ENCODE measurements at regions not wholly inside any gene's neighbourhood (a gene's known extent, or its start where the extent isn't known, plus 50 kb on each side); places are given as distances from the start of the nearest gene placed in this dataset.
A peak's percentile ranks its signal among the peaks of the same experiment; 100 is the strongest.

DNA sequence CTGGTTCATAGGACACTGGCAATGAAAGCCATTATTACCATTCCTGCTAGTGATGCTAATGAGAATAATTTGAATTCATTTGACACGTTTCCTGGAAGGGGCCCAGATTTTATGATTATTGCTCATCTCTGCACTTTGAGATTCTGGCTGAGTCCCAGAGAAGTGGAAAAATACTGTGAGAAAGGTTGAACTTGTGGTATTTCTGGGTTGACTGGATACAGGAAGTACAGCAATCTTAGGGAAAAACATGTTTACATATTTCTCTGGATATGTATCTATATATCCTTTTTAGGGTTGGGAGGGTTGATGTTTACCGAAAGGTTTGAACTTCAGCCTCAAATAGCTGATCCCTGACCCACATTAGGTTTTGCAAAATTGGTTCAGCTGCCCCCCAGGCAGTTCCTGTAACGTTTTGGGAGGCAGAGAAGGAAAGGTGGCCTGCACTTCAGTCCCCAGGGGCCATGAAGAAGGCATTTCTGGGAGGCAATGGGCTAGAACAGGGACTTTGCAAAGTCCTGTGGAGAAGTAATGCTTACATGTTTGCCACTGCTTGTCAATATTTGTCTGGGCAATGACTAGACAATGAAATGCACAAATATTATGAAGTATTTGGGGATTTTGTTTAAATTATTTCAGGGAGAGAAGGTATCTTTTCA is 253.7 kb upstream of the PITRM1 start:
- no peak for DNase-seq
- no peak for ATAC-seq
- no peaks in the 10 kb centered on the region for H3K36me3 ChIP-seq
- TF ChIP-seq, protein P1, sequence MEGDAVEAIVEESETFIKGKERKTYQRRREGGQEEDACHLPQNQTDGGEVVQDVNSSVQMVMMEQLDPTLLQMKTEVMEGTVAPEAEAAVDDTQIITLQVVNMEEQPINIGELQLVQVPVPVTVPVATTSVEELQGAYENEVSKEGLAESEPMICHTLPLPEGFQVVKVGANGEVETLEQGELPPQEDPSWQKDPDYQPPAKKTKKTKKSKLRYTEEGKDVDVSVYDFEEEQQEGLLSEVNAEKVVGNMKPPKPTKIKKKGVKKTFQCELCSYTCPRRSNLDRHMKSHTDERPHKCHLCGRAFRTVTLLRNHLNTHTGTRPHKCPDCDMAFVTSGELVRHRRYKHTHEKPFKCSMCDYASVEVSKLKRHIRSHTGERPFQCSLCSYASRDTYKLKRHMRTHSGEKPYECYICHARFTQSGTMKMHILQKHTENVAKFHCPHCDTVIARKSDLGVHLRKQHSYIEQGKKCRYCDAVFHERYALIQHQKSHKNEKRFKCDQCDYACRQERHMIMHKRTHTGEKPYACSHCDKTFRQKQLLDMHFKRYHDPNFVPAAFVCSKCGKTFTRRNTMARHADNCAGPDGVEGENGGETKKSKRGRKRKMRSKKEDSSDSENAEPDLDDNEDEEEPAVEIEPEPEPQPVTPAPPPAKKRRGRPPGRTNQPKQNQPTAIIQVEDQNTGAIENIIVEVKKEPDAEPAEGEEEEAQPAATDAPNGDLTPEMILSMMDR (IDR thresholded peaks at IDR 0.05): no peak
- WGBS, 2 donors: 45 to 53% methylated on average over 3 of the region's 3 CpGs
- H3K27me3 ChIP-seq: no peaks in the 10 kb centered on the region
- peaks cover 11 to 51% (median 33%) of the 10 kb centered on the region in 9 donors for H3K4me1 ChIP-seq
- no peaks in the 10 kb centered on the region for H3K9me3 ChIP-seq
- H3K27ac ChIP-seq: peak overlapping the region in 6 of 10 donors; percentile 8 to 58 (median 42)
- no peak overlapping the region for H3K4me3 ChIP-seq
- intact Hi-C loops (cut with DNase I): no loop called here

GRCh38 chr10:3425716-3426115 is 253.1 kb upstream of the PITRM1 start:
- Histone ChIP-seq H3K4me1 (peaks cover 11 to 51% (median 33%) of the 10 kb centered on the region in 9 donors), H3K36me3 (no peaks in the 10 kb centered on the region), H3K9me3 (no peaks in the 10 kb centered on the region), H3K27ac (peak overlapping the region in 4 of 10 donors; percentile 7 to 75 (median 52)), H3K4me3 (no peak overlapping the region), H3K27me3 (no peaks in the 10 kb centered on the region)
- WGBS, 2 donors: 87 to 88% methylated on average over 6 of the region's 6 CpGs
- ATAC-seq (no peak), DNase-seq (no peak)
- intact Hi-C loops (cut with DNase I): no loop called here
- TF ChIP-seq, protein P1 (IDR thresholded peaks at IDR 0.05): no peak

DNA sequence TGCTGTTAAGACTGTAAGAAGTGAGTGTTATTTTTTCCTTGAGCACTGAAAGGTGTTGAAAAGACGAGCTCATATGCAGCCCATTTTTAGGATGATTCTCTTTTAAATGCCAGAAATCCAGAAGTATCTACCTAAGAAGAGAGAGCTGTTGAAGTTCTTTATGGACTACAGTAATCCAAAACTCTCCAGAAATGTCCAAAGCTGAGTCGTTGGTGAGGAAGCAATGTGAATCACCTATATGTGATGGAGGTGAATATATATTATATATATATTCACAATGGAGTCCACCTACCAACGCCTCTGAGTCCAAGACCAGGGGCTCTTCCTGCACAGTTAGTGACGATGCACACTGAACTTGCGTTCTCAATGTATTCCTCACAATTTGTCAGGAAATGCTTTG is 252.7 kb upstream of the PITRM1 start:
- Histone ChIP-seq H3K4me3 (no peak overlapping the region), H3K36me3 (no peaks in the 10 kb centered on the region), H3K9me3 (no peaks in the 10 kb centered on the region), H3K27ac (peak overlapping the region in 6 of 10 donors; percentile 7 to 90 (median 83)), H3K27me3 (no peaks in the 10 kb centered on the region), H3K4me1 (peaks cover 11 to 48% (median 33%) of the 10 kb centered on the region in 9 donors)
- ATAC-seq (no peak), DNase-seq (no peak)
- intact Hi-C loops (cut with DNase I): no loop called here
- 92 to 93% methylated on average over 5 of the region's 5 CpGs for WGBS, 2 donors
- TF ChIP-seq, protein P1 (IDR thresholded peaks at IDR 0.05): no peak

DNA sequence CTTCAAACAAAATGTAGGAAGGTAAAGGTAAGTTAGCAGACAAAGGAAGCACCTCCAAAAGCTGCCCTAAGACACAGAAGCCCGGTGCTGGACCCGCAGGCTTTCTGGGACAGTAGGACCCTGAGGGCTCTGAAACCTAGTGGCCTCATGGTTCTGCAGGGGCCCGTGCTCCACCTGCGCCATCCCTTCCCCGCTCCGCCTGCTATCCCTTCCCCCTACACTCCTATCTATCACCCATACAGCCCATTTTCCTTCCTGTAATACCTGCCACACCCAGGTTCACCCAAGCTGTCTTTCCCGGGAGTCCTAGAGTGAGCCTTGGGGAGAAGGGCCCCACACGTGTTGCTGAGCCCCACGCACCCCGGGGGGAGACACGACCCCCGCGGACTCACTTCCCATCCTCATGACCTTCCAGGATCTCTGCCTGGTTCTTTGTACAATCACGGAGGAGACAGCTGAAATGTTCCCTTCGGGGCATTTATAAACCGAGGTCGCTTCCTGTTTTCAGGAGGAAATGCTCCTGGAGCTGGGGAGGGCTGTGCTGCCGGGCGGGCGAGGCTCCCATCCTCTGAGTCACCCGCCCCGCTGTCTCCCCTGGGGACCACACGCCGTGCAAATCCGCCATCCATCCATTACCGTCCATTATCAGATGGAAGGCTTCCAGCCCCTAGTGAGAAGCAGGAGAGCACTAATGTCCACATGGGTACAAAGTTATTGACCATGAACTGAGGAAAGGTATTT is 251.7 kb upstream of the PITRM1 start:
- 42 to 57% methylated on average over 26 of the region's 26 CpGs for WGBS, 2 donors
- Histone ChIP-seq H3K27me3 (no peaks in the 10 kb centered on the region), H3K27ac (peak overlapping the region; percentile 65 to 90 (median 78)), H3K4me3 (peak overlapping the region in 5 of 10 donors; percentile 11 to 34 (median 20)), H3K4me1 (peaks cover 11 to 52% (median 23%) of the 10 kb centered on the region in 9 donors), H3K36me3 (no peaks in the 10 kb centered on the region), H3K9me3 (no peaks in the 10 kb centered on the region)
- TF ChIP-seq, protein P1 (IDR thresholded peaks at IDR 0.05): no peak
- DNase-seq (peak; percentile 73 to 78), ATAC-seq (peak; percentile 83 to 91 (median 86))
- intact Hi-C loops (cut with DNase I): no loop called here
